ENCODE measurements at regions not wholly inside any gene's neighbourhood (a gene's known extent, or its start where the extent isn't known, plus 50 kb on each side); places are given as distances from the start of the nearest gene placed in this dataset.
"Not testable (repeated sequence)": the region's sequence is repeated elsewhere in the genome, so short reads cannot be mapped to it uniquely, and the experiment has no call there.

DNA sequence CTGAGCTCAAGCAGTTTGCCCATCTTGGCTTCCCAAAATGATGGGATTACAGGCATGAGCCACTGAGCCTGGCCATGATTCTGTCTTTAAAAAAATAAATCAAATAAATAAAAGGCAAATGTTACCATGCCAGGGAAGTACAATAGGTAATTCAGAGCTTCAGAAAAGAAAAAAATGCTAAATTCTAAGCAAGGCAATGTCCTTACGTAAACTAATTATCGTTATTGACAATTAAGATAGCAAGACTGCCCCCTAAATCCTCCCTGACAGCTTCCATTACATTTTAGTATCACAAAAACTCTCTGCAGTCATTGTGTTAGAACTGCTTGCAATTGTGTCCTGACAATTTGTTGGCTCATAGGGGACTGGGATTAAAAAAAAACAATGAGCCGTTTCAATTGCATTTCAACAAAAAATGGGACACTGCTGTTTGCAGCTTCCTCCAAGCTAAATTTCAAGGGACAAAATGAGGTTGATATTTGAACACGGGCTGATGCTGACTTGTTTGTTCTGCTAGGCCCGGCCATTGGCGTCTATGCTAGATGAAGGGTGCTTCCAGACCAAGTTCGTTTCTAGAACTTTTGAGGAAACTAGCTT lies 88.9 kb downstream of the MOGAT1 start:
- DNase-seq (ENCODE audit: low spot score, unreplicated experiment), result no peak
- TF ChIP-seq, protein P1, sequence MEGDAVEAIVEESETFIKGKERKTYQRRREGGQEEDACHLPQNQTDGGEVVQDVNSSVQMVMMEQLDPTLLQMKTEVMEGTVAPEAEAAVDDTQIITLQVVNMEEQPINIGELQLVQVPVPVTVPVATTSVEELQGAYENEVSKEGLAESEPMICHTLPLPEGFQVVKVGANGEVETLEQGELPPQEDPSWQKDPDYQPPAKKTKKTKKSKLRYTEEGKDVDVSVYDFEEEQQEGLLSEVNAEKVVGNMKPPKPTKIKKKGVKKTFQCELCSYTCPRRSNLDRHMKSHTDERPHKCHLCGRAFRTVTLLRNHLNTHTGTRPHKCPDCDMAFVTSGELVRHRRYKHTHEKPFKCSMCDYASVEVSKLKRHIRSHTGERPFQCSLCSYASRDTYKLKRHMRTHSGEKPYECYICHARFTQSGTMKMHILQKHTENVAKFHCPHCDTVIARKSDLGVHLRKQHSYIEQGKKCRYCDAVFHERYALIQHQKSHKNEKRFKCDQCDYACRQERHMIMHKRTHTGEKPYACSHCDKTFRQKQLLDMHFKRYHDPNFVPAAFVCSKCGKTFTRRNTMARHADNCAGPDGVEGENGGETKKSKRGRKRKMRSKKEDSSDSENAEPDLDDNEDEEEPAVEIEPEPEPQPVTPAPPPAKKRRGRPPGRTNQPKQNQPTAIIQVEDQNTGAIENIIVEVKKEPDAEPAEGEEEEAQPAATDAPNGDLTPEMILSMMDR (IDR thresholded peaks at IDR 0.05; ENCODE audit: unreplicated experiment), result no peak
- no peaks in the 10 kb centered on the region for H3K36me3 Mint-ChIP-seq (ENCODE audit: insufficient read depth)
- no peaks in the 10 kb centered on the region for H3K9me3 Mint-ChIP-seq (ENCODE audit: low read depth)
- no peak overlapping the region for H3K27ac Mint-ChIP-seq
- H3K4me3 Mint-ChIP-seq (ENCODE audit: low read depth), result no peak overlapping the region
- H3K27me3 Mint-ChIP-seq, result no peaks in the 10 kb centered on the region
- no peaks in the 10 kb centered on the region for H3K4me1 Mint-ChIP-seq (ENCODE audit: low read depth)

DNA sequence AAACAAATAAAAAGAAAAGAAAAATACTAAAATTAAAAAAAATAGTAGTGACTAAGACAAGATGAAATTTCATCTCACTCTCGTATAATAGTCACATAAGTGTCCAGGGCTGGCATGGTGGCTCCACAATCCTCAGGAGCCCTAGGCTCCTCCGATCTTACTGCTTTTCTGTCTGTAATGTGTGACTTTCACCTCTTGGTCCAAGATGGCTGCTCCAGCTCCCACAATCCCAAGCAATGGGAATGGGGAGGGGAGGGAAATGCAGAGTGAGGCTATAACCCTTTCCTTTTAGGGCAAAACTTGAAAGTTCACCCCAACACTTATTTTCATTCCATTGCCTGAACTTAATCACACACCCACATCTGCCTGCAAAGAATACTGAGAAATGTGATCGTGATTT lies 90.4 kb downstream of the MOGAT1 start:
- Mint-ChIP-seq H3K27me3 (no peaks in the 10 kb centered on the region), H3K27ac (no peak overlapping the region), H3K9me3 (ENCODE audit: low read depth) (no peaks in the 10 kb centered on the region), H3K4me1 (ENCODE audit: low read depth) (no peaks in the 10 kb centered on the region), H3K4me3 (ENCODE audit: low read depth) (no peak overlapping the region), H3K36me3 (ENCODE audit: insufficient read depth) (no peaks in the 10 kb centered on the region)
- TF ChIP-seq, protein P1 (IDR thresholded peaks at IDR 0.05; ENCODE audit: unreplicated experiment), result no peak
- no peak for DNase-seq (ENCODE audit: low spot score, unreplicated experiment)

DNA sequence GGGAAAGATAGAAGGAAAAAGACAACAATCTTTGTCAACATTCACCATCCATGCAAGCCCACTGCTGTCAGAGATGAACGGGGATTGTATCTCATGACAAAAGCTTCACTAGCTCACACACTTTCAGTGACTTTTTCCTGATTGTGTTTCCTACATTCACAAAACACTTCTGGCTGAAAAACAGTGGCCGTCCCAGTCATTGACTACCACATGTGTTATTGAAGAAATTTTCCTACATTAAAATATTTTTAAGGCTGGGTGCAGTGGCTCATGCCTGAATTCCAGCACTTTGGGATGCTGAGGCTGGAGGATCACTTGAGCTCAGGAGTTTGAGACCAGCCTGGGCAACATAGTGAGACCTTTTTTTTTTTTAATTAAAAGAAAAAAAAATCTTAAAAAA lies 90.9 kb downstream of the MOGAT1 start:
- H3K27ac Mint-ChIP-seq, result no peak overlapping the region
- no peak for DNase-seq (ENCODE audit: low spot score, unreplicated experiment)
- TF ChIP-seq, protein P1 (IDR thresholded peaks at IDR 0.05; ENCODE audit: unreplicated experiment), result no peak
- no peaks in the 10 kb centered on the region for H3K36me3 Mint-ChIP-seq (ENCODE audit: insufficient read depth)
- H3K4me1 Mint-ChIP-seq (ENCODE audit: low read depth), result no peaks in the 10 kb centered on the region
- no peaks in the 10 kb centered on the region for H3K27me3 Mint-ChIP-seq
- no peak overlapping the region for H3K4me3 Mint-ChIP-seq (ENCODE audit: low read depth)
- H3K9me3 Mint-ChIP-seq (ENCODE audit: low read depth), result no peaks in the 10 kb centered on the region

DNA sequence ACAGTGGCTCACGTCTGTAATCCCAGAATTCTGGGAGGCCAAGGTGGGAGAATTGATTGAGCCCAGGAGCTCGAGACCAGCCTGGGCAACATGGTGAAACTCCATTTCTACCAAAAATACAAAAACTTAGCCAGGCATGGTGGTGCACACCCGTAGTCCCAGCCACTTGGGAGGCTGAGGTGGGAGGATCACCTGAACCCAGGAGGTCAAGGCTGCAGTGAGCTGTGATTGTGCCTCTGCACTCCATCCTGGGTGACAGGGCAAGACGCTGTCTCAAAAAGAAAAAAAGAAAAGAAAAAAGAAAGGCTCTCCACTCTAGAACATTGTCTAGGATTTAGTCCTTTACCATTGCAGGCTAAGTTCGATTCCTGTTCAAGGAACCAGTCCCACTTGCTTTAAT lies 94.4 kb downstream of the MOGAT1 start:
- H3K27ac Mint-ChIP-seq; H3K36me3 Mint-ChIP-seq (ENCODE audit: insufficient read depth); H3K9me3 Mint-ChIP-seq (ENCODE audit: low read depth); H3K4me3 Mint-ChIP-seq (ENCODE audit: low read depth); H3K27me3 Mint-ChIP-seq; DNase-seq (ENCODE audit: low spot score, unreplicated experiment); H3K4me1 Mint-ChIP-seq (ENCODE audit: low read depth): not testable (repeated sequence)

DNA sequence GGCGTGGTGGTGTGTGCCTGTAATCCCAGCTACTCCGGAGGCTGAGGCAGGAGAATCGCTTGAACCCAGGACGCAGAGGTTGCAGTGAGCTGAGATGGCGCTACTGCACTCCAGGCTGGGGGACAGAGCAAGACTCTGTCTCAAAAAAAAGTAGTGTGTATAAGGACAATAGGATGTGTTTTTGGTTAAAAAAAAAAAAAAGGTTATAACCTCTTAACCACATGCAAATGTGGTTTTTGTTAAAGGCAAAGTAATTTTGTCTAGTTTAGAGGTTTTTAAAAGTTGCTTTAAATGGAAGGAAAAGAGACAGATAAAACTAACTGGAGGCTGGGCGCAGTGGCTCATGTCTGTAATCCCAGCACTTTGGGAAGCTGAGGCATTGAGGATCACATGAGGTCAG lies 92.8 kb upstream of the ACSL3 start:
- not testable (repeated sequence) for H3K4me3 Mint-ChIP-seq (ENCODE audit: low read depth); H3K4me1 Mint-ChIP-seq (ENCODE audit: low read depth); H3K9me3 Mint-ChIP-seq (ENCODE audit: low read depth); H3K36me3 Mint-ChIP-seq (ENCODE audit: insufficient read depth); DNase-seq (ENCODE audit: low spot score, unreplicated experiment); H3K27ac Mint-ChIP-seq
- peaks cover 10% of the 10 kb centered on the region for H3K27me3 Mint-ChIP-seq

DNA sequence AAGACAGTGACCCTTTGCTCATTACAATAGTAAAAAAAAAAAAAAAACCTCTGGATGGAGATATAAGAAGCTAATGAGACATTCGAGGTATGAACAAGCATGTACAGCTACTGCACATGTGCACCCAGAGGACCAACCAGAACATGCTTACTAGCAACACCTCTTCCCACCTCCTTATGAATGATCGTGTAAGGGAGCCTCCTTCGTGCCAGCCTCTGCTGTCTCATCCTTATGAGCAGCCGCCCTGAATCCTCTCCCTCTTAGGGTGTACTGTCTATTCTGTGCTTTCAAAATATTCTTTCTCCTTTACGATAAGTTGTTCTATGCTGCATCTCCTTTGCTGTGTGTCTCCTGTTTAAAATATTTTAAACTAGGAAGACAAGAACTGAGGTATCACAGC lies 91.4 kb upstream of the ACSL3 start:
- DNase-seq (ENCODE audit: low spot score, unreplicated experiment), result no peak
- no peaks in the 10 kb centered on the region for H3K4me1 Mint-ChIP-seq (ENCODE audit: low read depth)
- no peak overlapping the region for H3K4me3 Mint-ChIP-seq (ENCODE audit: low read depth)
- peaks cover 16% of the 10 kb centered on the region for H3K27me3 Mint-ChIP-seq
- H3K9me3 Mint-ChIP-seq (ENCODE audit: low read depth), result peaks cover 6% of the 10 kb centered on the region
- TF ChIP-seq, protein P1 (IDR thresholded peaks at IDR 0.05; ENCODE audit: unreplicated experiment), result no peak
- no peak overlapping the region for H3K27ac Mint-ChIP-seq
- H3K36me3 Mint-ChIP-seq (ENCODE audit: insufficient read depth), result no peaks in the 10 kb centered on the region
